ENCODE measurements at regions not wholly inside any gene's neighbourhood (a gene's known extent, or its start where the extent isn't known, plus 50 kb on each side); places are given as distances from the start of the nearest gene placed in this dataset.

GRCh38 chr6:122308074-122308473 is 91.4 kb upstream of the HSF2 start (continued):
- TF ChIP-seq, protein P1, sequence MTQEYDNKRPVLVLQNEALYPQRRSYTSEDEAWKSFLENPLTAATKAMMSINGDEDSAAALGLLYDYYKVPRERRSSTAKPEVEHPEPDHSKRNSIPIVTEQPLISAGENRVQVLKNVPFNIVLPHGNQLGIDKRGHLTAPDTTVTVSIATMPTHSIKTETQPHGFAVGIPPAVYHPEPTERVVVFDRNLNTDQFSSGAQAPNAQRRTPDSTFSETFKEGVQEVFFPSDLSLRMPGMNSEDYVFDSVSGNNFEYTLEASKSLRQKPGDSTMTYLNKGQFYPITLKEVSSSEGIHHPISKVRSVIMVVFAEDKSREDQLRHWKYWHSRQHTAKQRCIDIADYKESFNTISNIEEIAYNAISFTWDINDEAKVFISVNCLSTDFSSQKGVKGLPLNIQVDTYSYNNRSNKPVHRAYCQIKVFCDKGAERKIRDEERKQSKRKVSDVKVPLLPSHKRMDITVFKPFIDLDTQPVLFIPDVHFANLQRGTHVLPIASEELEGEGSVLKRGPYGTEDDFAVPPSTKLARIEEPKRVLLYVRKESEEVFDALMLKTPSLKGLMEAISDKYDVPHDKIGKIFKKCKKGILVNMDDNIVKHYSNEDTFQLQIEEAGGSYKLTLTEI (CRISPR knock-in tag; conservative IDR thresholded peaks at IDR 0.05) = no peak
- no peak for TF ChIP-seq ZNF138 (CRISPR knock-in tag; IDR thresholded peaks at IDR 0.05; ENCODE audit: low read depth)
- TF ChIP-seq MAFF (IDR thresholded peaks at IDR 0.05; ENCODE audit: low read depth, low read length) = no peak
- TF ChIP-seq SIX1 (CRISPR knock-in tag; IDR thresholded peaks at IDR 0.05; ENCODE audit: borderline replicate concordance) = no peak
- no peak for TF ChIP-seq ZNF773 (CRISPR knock-in tag; IDR thresholded peaks at IDR 0.05; ENCODE audit: borderline replicate concordance)
- no peak for TF ChIP-seq GPBP1L1 (CRISPR knock-in tag; IDR thresholded peaks at IDR 0.05)
- no peak for TF ChIP-seq FOXA3 (CRISPR knock-in tag; IDR thresholded peaks at IDR 0.05)
- TF ChIP-seq ETV5 (CRISPR knock-in tag; IDR thresholded peaks at IDR 0.05; ENCODE audit: borderline replicate concordance) = no peak
- TF ChIP-seq ZNF367 (CRISPR knock-in tag; IDR thresholded peaks at IDR 0.05; ENCODE audit: borderline replicate concordance) = no peak
- TF ChIP-seq, protein P2, sequence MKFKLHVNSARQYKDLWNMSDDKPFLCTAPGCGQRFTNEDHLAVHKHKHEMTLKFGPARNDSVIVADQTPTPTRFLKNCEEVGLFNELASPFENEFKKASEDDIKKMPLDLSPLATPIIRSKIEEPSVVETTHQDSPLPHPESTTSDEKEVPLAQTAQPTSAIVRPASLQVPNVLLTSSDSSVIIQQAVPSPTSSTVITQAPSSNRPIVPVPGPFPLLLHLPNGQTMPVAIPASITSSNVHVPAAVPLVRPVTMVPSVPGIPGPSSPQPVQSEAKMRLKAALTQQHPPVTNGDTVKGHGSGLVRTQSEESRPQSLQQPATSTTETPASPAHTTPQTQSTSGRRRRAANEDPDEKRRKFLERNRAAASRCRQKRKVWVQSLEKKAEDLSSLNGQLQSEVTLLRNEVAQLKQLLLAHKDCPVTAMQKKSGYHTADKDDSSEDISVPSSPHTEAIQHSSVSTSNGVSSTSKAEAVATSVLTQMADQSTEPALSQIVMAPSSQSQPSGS (CRISPR knock-in tag; IDR thresholded peaks at IDR 0.05) = no peak
- TF ChIP-seq SRSF4 (IDR thresholded peaks at IDR 0.05; ENCODE audit: low read depth, low read length, poor library complexity, severe bottlenecking) = no peak
- TF ChIP-seq, protein P3, sequence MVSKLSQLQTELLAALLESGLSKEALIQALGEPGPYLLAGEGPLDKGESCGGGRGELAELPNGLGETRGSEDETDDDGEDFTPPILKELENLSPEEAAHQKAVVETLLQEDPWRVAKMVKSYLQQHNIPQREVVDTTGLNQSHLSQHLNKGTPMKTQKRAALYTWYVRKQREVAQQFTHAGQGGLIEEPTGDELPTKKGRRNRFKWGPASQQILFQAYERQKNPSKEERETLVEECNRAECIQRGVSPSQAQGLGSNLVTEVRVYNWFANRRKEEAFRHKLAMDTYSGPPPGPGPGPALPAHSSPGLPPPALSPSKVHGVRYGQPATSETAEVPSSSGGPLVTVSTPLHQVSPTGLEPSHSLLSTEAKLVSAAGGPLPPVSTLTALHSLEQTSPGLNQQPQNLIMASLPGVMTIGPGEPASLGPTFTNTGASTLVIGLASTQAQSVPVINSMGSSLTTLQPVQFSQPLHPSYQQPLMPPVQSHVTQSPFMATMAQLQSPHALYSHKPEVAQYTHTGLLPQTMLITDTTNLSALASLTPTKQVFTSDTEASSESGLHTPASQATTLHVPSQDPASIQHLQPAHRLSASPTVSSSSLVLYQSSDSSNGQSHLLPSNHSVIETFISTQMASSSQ (IDR thresholded peaks at IDR 0.05; ENCODE audit: low read depth) = no peak
- TF ChIP-seq, protein P3 (CRISPR knock-in tag; IDR thresholded peaks at IDR 0.05; ENCODE audit: borderline replicate concordance) = no peak
